Gastroesophageal sphincter (tissue), 4 donors: ENCODE measurements at regions not wholly inside any gene's neighbourhood (a gene's known extent, or its start where the extent isn't known, plus 50 kb on each side); places are given as distances from the start of the nearest gene placed in this dataset.
A peak's percentile ranks its signal among the peaks of the same experiment; 100 is the strongest.

Source experiments
- ATAC-seq: fragments of 150-250 bp; one replicate; pipeline ENCODE4 v1.9.1; 2016; ENCODE audit warnings: mild to moderate bottlenecking, moderate library complexity
- H3K27ac ChIP-seq, 4 donors: fragments of 200-600 bp; sonication (generic) in 3 of 4; 1 replicate in 3 of 4; 2 replicates in 1 of 4; pipeline ENCODE4 v1.5.1; 2016 to 2019
- H3K27me3 ChIP-seq: fragments of 200-600 bp; sonication (generic); one replicate; pipeline ENCODE4 v1.5.1; 2019
- H3K36me3 ChIP-seq, 2 donors: fragments of 200-600 bp; sonication (generic); one replicate each; pipeline ENCODE4 v1.5.1; 2019; ENCODE audit warnings: control low read depth in 1 of 2
- H3K4me1 ChIP-seq, 3 donors: fragments of 200-600 bp; sonication (generic); 1 replicate in 2 of 3; 2 replicates in 1 of 3; pipeline ENCODE4 v1.5.1; 2016 to 2019; ENCODE audit warnings: control low read depth in 2 of 3
- H3K4me3 ChIP-seq, 2 donors: fragments of 200-600 bp; sonication (generic); one replicate each; pipeline ENCODE4 v1.5.1; 2019; ENCODE audit warnings: mild to moderate bottlenecking in 1 of 2, moderate library complexity in 1 of 2
- H3K9me3 ChIP-seq, 3 donors: fragments of 200-600 bp; sonication (generic); one replicate each; pipeline ENCODE4 v1.5.1; 2017 to 2019; ENCODE audit warnings: control low read depth in 2 of 3
- CTCF ChIP-seq, 4 experiments: fragments of 200-600 bp in 2 of 4; fragments of 450-650 bp in 2 of 4; sonication (generic) in 1 of 4; IDR thresholded peaks; one replicate each; pipeline ENCODE4 v1.5.1; 2017 to 2019; ENCODE audit warnings: antibody characterized with exemption in 4 of 4, mild to moderate bottlenecking in 2 of 4, moderate library complexity in 2 of 4
- EP300 ChIP-seq: sonication (generic); formaldehyde crosslinking; IDR thresholded peaks from one replicate; pipeline ENCODE4 v1.6.1; 2017; ENCODE audit warnings: antibody characterized with exemption, mild to moderate bottlenecking
- POLR2A ChIP-seq, 2 donors: fragments of 450-650 bp; IDR thresholded peaks; one replicate each; pipeline ENCODE4 v1.6.1; 2017; ENCODE audit warnings: antibody characterized with exemption in 2 of 2, mild to moderate bottlenecking in 2 of 2, moderate library complexity in 1 of 2
- POLR2AphosphoS5 ChIP-seq: sonication (generic); formaldehyde crosslinking; IDR thresholded peaks from one replicate; pipeline ENCODE4 v1.6.1; 2017; ENCODE audit warnings: antibody characterized with exemption
- WGBS, 2 donors: methylation state at CpG; one replicate each; pipeline ENCODE4 v1.1.5; 2018; ENCODE audit warnings: low coverage in 1 of 2; 5-methylcytosine and 5-hydroxymethylcytosine counted together

DNA sequence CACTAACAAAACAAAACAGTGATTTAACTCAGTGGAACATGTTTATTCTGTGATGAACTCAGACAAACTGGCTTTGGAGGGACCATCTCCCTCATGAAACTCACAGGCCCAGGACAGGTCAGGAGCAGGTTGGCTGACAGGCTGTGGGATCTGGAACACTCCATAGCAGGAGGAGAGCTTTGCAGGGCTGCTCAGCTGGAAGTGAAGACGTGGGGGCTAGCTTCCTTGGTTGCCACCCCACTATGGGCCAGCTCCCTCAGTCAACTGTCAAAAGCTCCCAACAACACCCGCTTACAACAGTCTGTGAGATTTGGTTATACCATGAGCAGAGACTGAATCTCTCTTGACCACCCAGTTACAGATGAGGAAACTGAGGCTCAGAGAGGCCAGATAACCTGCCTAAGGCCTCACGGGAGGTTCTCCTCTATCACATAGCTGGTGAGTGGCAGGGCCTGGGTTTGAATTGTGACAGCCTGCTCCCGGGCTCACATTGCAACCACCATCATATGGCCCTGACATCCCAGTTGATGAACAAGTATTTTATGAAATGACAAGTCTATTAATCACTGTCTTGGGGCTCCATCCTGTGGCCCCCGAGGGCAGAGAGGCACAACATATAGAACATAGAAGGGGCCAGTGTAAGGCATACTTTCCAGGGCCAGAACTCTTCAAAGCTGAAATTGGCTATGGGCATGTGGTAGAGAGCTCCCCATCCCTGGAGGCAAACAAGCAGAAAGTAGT, 473.4 kb downstream of the MN1 start:
- Histone ChIP-seq H3K4me1 (peaks cover 0 to 17% (median 0%) of the 10 kb centered on the region in 3 donors), H3K4me3 (no peak overlapping the region), H3K27ac (no peak overlapping the region), H3K9me3 (no peaks in the 10 kb centered on the region), H3K27me3 (peaks cover 34% of the 10 kb centered on the region), H3K36me3 (no peaks in the 10 kb centered on the region)
- no peak for ATAC-seq
- WGBS, 2 donors: 70% methylated on average over 2 of the region's 5 CpGs; no CpG with 5 or more reads in 1 of the 2 donors
- TF ChIP-seq CTCF (IDR thresholded peaks at IDR 0.05) (no peak), POLR2A (IDR thresholded peaks at IDR 0.05) (no peak), EP300 (no peak), POLR2AphosphoS5 (no peak)

GRCh38 chr22:27329131-27329850, 472.3 kb downstream of the MN1 start:
- peaks cover 23% of the 10 kb centered on the region for H3K27me3 ChIP-seq
- no peaks in the 10 kb centered on the region for H3K9me3 ChIP-seq
- no peak overlapping the region for H3K4me3 ChIP-seq
- WGBS, 2 donors: 10 to 18% methylated on average over 10 to 13 of the region's 13 CpGs
- no peaks in the 10 kb centered on the region for H3K36me3 ChIP-seq
- no peak for ATAC-seq
- no peak for TF ChIP-seq POLR2AphosphoS5
- TF ChIP-seq POLR2A (IDR thresholded peaks at IDR 0.05): no peak
- no peak for TF ChIP-seq EP300
- TF ChIP-seq CTCF (IDR thresholded peaks at IDR 0.05): no peak
- H3K27ac ChIP-seq: no peak overlapping the region
- H3K4me1 ChIP-seq: peaks cover 0 to 12% (median 0%) of the 10 kb centered on the region in 3 donors

- ATAC-seq: no peak
- TF ChIP-seq POLR2AphosphoS5 (no peak), CTCF (IDR thresholded peaks at IDR 0.05) (no peak), POLR2A (IDR thresholded peaks at IDR 0.05) (no peak), EP300 (no peak)
- H3K9me3 ChIP-seq: no peaks in the 10 kb centered on the region
- H3K27ac ChIP-seq: no peak overlapping the region
- H3K4me3 ChIP-seq: no peak overlapping the region
- H3K4me1 ChIP-seq: peaks cover 0 to 12% (median 0%) of the 10 kb centered on the region in 3 donors
- peaks cover 19% of the 10 kb centered on the region for H3K27me3 ChIP-seq
- WGBS, 2 donors: 72 to 73% methylated on average over 2 to 3 of the region's 3 CpGs
- H3K36me3 ChIP-seq: no peaks in the 10 kb centered on the region
Observed at GRCh38 chr22:27329966-27330645, 471.4 kb downstream of the MN1 start.

DNA sequence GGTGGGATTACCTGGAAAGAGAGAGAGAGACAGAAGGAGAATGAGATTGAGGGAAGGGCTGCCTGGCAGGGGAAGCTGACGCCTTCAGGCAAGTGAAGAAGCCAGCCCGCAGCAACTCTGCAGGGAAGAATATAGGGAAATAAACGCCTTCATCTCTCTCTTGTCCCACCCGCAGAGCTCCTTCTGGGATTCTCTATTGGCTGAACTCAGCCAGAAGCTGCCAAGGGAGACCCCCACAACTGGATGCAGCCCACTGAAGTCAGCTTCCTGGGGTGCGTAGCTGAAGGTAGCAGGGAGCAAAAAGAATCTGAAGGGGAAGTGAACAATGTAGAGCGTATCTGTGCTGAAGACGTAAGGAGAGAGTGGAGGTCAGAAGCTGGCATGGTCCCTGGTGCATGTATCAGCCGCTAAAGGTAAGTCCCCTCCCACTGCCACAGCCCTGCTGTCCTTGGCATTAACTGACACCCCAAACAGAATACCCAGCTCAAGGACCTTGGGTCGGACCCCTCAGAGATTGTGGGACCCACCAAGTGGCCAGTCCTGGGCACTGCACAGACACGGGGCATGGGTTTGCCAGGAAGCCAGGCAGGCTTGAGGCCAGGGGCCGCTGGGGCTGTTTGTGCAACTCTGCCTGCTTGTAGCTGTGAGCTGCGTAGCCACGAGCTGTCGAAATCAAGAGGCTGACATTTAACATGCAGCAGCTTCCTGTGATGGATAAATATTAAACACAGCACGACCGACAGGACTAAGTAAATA, 469.9 kb downstream of the MN1 start:
- no peak overlapping the region for H3K4me3 ChIP-seq
- no peaks in the 10 kb centered on the region for H3K9me3 ChIP-seq
- H3K36me3 ChIP-seq: no peaks in the 10 kb centered on the region
- peaks cover 0 to 12% (median 0%) of the 10 kb centered on the region in 3 donors for H3K4me1 ChIP-seq
- TF ChIP-seq EP300 (no peak), POLR2AphosphoS5 (peak; percentile 79), CTCF (IDR thresholded peaks at IDR 0.05) (peak in 3 of 4 experiments; percentile 44 to 76 (median 52)), POLR2A (IDR thresholded peaks at IDR 0.05) (no peak)
- peak; percentile 85 for ATAC-seq
- no peak overlapping the region for H3K27ac ChIP-seq
- 22 to 37% methylated on average over 2 to 10 of the region's 16 CpGs for WGBS, 2 donors
- H3K27me3 ChIP-seq: peaks cover 18% of the 10 kb centered on the region
